Rectal smooth muscle tissue (tissue), 1 donor: ENCODE measurements at regions not wholly inside any gene's neighbourhood (a gene's known extent, or its start where the extent isn't known, plus 50 kb on each side); places are given as distances from the start of the nearest gene placed in this dataset.
A peak's percentile ranks its signal among the peaks of the same experiment; 100 is the strongest.
"Not testable (repeated sequence)": the region's sequence is repeated elsewhere in the genome, so short reads cannot be mapped to it uniquely, and the experiment has no call there.

ENCODE experiments used
- H3K27ac ChIP-seq: one replicate; pipeline ENCODE4 v1.7.0; 2013; ENCODE audit warnings: low read depth, low read length, inconsistent platforms
- H3K27me3 ChIP-seq: one replicate; pipeline ENCODE4 v1.7.0; 2013; ENCODE audit warnings: low read length; ENCODE audit not compliant: control insufficient read depth, insufficient read depth
- H3K36me3 ChIP-seq: one replicate; pipeline ENCODE4 v1.7.0; 2013; ENCODE audit warnings: low read length; ENCODE audit not compliant: control insufficient read depth, insufficient read depth
- H3K4me1 ChIP-seq: one replicate; pipeline ENCODE4 v1.7.0; 2013; ENCODE audit warnings: low read length; ENCODE audit not compliant: control insufficient read depth, insufficient read depth
- H3K4me3 ChIP-seq: one replicate; pipeline ENCODE4 v1.7.0; 2013; ENCODE audit warnings: low read length
- H3K9ac ChIP-seq: one replicate; pipeline ENCODE4 v1.7.0; 2013; ENCODE audit warnings: low read length

DNA sequence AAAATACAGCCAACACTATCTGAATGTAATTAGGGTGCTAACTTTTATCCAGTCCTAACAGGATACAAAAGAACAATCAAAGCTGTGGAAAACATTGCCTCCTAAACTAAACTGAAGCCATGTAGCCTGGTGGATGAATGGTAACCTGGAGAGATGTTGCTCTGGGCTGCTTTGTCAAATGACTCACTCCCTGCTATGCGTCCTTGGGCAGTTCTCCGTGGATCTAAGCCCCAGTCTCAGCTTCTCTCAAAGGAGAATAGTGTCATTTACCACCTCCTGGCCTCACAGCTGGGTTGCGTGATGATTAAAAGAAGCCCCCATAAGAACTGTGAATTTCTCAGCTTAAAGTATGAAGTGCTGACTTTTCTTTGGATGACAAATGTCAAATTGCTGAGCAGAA lies 203.7 kb downstream of the ICOS start:
- H3K4me3 ChIP-seq, result no peak overlapping the region
- no peak overlapping the region for H3K27ac ChIP-seq
- no peaks in the 10 kb centered on the region for H3K4me1 ChIP-seq
- H3K9ac ChIP-seq, result no peak overlapping the region
- no peaks in the 10 kb centered on the region for H3K36me3 ChIP-seq
- no peaks in the 10 kb centered on the region for H3K27me3 ChIP-seq

DNA sequence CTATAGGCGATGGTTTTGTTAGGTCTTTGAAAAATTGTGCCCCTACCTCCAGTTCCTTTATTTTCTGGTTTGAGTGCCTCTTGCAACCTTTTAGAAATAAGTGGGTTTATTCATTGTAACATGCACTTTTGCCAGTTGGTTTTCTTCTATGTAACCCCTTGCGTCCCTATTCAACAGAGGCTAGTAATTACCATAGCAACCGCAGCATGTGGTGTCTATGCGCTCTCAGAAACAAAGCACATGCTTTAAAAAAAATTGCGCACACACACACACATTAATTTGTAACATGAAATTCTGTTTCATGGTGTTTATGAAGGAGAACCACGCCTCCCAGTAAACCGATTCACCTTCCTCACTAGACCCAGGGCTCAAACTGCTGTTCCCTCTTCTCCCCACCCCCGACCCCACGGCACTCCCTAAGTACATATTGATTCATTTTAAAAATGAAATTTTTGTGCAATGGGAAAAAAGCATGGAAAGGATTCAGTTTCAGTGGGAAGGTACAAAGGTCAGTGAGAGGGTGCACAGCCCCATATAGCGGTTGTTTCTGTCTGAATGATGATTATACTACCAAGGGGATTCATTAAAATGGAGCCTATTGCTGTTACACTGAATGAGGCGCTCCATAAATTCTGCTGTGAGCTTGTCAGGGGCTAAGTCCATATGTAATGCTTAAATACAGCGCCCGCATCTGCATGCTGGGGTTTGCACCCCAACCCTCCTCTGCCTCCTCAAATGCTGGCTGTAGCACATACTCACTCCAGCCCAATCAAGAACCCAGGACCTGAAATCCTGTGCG lies 206.9 kb downstream of the ICOS start:
- H3K27ac ChIP-seq, result no peak overlapping the region
- H3K9ac ChIP-seq, result no peak overlapping the region
- no peaks in the 10 kb centered on the region for H3K4me1 ChIP-seq
- H3K36me3 ChIP-seq, result no peaks in the 10 kb centered on the region
- no peak overlapping the region for H3K4me3 ChIP-seq
- H3K27me3 ChIP-seq, result no peaks in the 10 kb centered on the region

DNA sequence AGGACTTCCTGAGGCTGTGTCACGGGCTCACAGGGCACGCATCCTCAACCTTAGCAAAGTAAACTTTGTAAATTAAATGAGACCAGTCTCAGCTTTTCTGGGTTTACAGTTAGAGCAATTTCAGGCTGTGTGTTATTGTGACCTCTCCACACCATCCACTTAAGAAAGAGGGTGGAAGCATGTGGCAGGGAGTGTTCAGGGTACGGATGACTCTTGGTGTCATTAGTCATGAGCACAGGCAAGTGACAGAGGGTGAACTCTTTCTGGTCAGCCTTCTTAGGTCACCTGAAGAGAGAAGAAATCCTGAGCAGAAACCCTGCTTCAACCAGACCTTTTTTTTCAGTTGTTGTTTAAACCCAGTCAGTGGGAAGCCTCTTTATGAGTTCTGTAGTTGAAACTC lies 207.9 kb downstream of the ICOS start:
- Histone ChIP-seq H3K4me3 (no peak overlapping the region), H3K36me3 (no peaks in the 10 kb centered on the region), H3K9ac (no peak overlapping the region), H3K27me3 (no peaks in the 10 kb centered on the region), H3K27ac (no peak overlapping the region), H3K4me1 (no peaks in the 10 kb centered on the region)

DNA sequence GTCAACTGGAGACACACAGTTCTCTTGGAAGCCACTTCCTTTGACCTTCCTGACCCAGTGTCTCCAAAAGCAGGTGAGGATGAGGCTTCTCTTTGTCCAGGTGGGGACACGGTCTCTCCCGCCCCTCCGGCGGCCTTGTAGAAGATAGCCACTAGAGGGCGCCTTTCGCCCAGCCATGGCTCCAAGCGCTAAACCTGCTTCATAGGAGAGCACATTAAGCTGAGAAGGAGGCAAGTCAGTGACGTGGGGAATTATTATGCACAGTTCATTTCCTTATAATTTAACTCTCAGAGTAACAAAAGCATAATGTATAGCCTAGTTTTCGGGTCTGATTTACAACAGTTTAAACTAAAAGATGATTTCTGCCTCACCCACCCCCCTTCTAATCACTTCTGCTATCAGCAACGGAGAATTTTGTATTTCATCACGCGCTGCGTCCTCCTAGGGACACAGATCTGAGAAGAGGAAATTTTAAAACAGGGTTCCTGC lies 208.7 kb downstream of the ICOS start:
- Histone ChIP-seq H3K9ac (no peak overlapping the region), H3K27me3 (no peaks in the 10 kb centered on the region), H3K4me1 (no peaks in the 10 kb centered on the region), H3K4me3 (peak overlapping the region; percentile 49), H3K27ac (no peak overlapping the region), H3K36me3 (no peaks in the 10 kb centered on the region)

DNA sequence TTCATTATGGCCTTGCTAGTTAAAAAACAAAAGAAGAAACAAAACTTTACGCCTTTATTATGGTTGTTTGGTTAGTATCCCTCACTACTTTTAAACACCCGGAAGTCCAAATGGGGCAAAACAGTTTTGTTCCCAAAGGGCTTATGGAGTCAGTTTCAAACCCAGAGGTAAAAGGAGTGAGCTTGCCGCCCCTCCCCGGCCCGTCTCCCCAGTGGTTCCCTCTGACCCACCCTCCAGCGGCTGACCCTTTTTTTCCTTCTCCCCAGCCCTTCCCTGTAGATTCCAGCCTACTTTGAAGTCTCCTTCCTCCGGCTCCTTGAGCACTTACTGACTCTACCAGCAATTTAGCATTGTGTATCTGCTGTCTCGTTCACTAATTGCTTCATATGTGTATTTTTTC lies 209.2 kb downstream of the ICOS start:
- H3K9ac ChIP-seq, result no peak overlapping the region
- H3K36me3 ChIP-seq, result no peaks in the 10 kb centered on the region
- H3K4me1 ChIP-seq, result no peaks in the 10 kb centered on the region
- no peaks in the 10 kb centered on the region for H3K27me3 ChIP-seq
- no peak overlapping the region for H3K27ac ChIP-seq
- H3K4me3 ChIP-seq, result peak overlapping the region; percentile 49

DNA sequence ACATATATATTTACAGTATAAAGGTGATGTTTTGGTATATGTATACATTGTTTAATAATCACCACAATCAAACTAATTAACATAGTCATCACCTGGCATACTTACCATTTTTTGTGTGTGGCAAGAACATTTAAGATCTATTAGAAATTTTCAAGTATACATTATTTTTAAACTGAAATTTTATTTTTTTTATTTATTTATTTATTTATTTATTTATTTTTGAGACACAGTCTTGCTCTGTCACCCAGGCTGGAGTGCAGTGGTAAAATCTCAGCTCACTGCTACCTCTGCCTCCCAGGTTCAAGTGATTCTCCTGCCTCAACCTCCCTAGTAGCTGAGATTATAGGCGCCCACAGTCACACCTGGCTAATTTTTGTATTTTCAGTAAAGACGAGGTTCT lies 210.5 kb downstream of the ICOS start:
- not testable (repeated sequence) for H3K9ac ChIP-seq, H3K27ac ChIP-seq, H3K4me3 ChIP-seq, H3K36me3 ChIP-seq, H3K27me3 ChIP-seq, H3K4me1 ChIP-seq

DNA sequence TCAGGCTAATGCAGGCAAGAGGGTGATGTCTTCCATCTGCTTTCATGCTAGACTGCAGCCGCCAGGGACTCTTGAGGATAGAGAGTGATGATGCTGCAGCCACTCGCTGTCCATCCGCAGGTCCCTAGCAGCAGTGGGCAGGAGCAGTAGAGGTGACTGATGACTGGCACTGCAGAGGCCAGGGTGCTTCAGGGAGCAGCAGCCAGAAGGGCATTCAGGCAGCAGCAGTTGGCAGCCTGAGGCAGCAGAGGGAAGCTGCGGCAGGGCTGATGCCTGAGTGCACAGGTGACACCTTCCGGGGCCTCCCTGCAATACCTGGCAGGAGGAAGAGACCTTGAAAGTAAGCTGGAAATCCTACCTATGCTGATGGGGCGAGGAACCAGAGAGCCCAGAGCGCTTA lies 214.2 kb downstream of the ICOS start:
- no peak overlapping the region for H3K27ac ChIP-seq
- H3K4me1 ChIP-seq, result peaks cover 2% of the 10 kb centered on the region
- no peaks in the 10 kb centered on the region for H3K36me3 ChIP-seq
- no peaks in the 10 kb centered on the region for H3K27me3 ChIP-seq
- no peak overlapping the region for H3K9ac ChIP-seq
- no peak overlapping the region for H3K4me3 ChIP-seq

DNA sequence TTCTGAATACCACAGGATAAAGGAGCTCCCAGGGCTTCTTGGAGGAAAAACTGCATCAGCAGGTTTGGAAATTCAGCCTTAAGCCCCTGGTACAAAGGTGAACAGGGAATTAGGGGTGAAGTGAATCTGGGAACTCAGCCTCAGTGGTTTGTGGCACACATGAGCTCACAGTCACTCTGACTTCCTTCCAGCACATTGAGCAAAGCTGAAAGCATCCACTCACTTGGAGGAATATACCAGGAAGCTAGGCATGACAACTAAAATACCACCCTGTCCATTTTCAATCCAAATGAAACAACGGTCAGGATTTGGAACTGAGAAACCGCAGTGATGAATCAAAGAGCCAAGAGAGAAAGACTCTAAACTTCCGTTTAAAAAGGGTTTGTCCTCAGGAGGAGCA lies 216.1 kb downstream of the ICOS start:
- peaks cover 2% of the 10 kb centered on the region for H3K4me1 ChIP-seq
- H3K27ac ChIP-seq, result no peak overlapping the region
- no peak overlapping the region for H3K9ac ChIP-seq
- H3K4me3 ChIP-seq, result no peak overlapping the region
- no peaks in the 10 kb centered on the region for H3K27me3 ChIP-seq
- H3K36me3 ChIP-seq, result no peaks in the 10 kb centered on the region

DNA sequence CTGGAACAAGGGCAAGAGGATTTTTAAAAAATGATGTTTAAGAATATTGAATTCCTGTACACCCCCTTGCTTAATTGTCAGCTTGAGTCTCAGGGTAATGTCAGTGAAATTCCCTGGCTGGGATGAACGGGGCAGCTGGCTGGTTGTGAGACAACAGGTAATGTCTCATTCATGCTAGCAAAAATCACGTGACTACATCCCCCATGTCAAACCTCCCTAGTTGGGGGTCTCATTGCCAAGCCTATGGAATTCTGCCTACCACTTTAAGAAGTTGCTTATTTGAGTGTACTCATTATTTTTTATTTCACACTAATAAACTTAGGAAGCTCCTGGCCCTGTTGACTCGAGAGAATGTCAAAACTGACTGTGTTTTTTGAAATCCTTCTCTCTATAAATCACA lies 218.3 kb downstream of the ICOS start:
- Histone ChIP-seq H3K27ac (no peak overlapping the region), H3K4me1 (peaks cover 2% of the 10 kb centered on the region), H3K27me3 (no peaks in the 10 kb centered on the region), H3K4me3 (no peak overlapping the region), H3K36me3 (no peaks in the 10 kb centered on the region), H3K9ac (no peak overlapping the region)

DNA sequence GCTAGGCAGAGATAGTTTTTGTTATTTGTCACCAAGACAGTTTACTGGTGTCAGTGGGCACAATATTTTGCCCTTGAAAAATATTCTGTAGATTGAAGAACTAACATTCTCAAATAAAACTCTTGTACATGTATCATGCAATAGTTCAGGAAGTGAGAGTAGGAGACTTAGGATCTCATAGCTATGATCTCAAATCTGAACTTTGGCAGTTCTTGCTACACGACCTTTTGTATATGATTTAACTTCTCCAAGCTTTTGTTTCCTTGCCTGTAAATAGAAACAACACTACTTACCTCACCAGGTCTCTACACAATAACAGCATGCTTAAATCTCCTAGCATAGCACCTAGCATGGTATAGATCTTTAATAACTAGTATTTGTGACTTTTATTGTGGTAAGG lies 219.9 kb downstream of the ICOS start:
- Histone ChIP-seq H3K4me3 (no peak overlapping the region), H3K27me3 (no peaks in the 10 kb centered on the region), H3K27ac (no peak overlapping the region), H3K36me3 (no peaks in the 10 kb centered on the region), H3K9ac (no peak overlapping the region), H3K4me1 (peaks cover 2% of the 10 kb centered on the region)

DNA sequence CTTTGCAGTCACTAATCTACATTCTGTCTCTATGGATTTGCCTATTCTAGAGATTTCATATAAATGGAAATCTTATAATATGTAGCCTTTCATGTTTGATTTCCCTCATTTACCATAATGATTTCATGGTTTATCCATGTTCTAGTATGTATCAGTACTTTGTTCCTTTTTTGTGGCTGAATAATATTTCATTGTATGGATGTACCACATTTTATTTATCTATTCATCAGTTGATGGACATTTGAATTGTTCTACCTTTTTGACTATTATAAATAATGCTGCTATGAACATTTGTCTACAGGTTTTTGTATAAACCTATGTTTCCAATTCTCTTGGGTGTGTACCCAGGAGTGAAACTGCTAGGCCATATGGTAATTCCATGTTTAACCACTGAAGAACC lies 221.1 kb downstream of the ICOS start:
- no peak overlapping the region for H3K4me3 ChIP-seq
- no peak overlapping the region for H3K9ac ChIP-seq
- no peaks in the 10 kb centered on the region for H3K27me3 ChIP-seq
- H3K36me3 ChIP-seq, result no peaks in the 10 kb centered on the region
- H3K27ac ChIP-seq, result no peak overlapping the region
- H3K4me1 ChIP-seq, result peaks cover 2% of the 10 kb centered on the region

DNA sequence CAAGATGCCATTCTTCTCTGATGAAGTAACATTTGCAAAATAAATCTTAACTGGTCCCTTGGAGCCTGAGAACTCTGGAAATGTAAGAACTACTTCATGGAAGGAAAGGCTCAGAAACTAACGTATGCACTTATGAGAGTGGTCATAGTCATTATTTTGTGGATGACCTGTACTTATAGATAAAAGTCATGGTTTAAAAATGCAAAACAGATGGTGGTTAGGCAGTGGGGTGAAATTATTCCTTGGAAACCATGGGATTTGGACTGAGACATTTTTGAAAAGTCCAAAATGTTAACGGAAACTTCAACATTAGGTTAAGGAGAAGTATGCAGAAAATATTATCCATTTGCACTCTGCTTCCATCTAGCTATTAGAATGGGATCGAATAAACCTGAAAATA lies 223.0 kb downstream of the ICOS start:
- no peaks in the 10 kb centered on the region for H3K4me1 ChIP-seq
- H3K36me3 ChIP-seq, result no peaks in the 10 kb centered on the region
- H3K27ac ChIP-seq, result no peak overlapping the region
- no peaks in the 10 kb centered on the region for H3K27me3 ChIP-seq
- H3K4me3 ChIP-seq, result no peak overlapping the region
- H3K9ac ChIP-seq, result no peak overlapping the region

DNA sequence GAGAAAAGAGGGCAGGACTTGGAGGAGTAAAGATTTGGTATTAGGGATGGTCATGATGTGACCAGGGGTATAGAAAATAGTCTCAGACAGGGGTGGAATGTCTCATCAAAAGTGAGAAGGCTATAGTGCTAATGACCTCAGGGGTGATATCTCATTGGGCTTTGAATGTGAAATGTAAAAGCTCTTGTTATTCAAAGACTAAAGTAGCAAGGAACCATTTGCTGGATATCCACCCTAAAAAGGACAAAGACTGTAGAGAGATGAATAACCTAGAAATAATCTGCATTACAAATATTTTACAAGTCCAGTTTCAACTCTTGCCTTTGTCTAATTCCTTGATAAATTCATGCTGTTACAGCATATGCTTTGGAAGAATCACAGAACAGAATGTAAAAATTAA lies 224.4 kb downstream of the ICOS start:
- no peak overlapping the region for H3K27ac ChIP-seq
- no peaks in the 10 kb centered on the region for H3K27me3 ChIP-seq
- H3K4me1 ChIP-seq, result no peaks in the 10 kb centered on the region
- no peak overlapping the region for H3K4me3 ChIP-seq
- H3K9ac ChIP-seq, result no peak overlapping the region
- no peaks in the 10 kb centered on the region for H3K36me3 ChIP-seq
